H1 (cell line): ENCODE measurements at regions not wholly inside any gene's neighbourhood (a gene's known extent, or its start where the extent isn't known, plus 50 kb on each side); places are given as distances from the start of the nearest gene placed in this dataset.

Experiments used
- CTCF ChIP-seq, 3 experiments: IDR thresholded peaks; 1 replicate in 2 of 3; 2 replicates in 1 of 3; pipeline versions ENCODE4 v1.5.1 to v1.6.1; 2011; ENCODE audit warnings: low read length in 3 of 3, mild to moderate bottlenecking in 3 of 3, inconsistent platforms in 2 of 3, low read depth in 1 of 3, moderate library complexity in 1 of 3; ENCODE audit not compliant: insufficient read depth in 1 of 3; ENCODE audit errors: control extremely low read depth in 1 of 3
- EP300 ChIP-seq, 2 experiments: IDR thresholded peaks; 1 replicate in 1 of 2; 2 replicates in 1 of 2; pipeline ENCODE4 v1.6.1; 2011 to 2012; ENCODE audit warnings: low read depth in 2 of 2, low read length in 2 of 2, mild to moderate bottlenecking in 2 of 2, borderline replicate concordance in 1 of 2, inconsistent platforms in 1 of 2, moderate library complexity in 1 of 2
- EZH2 ChIP-seq: fragments of 200-600 bp; sonication (generic); IDR thresholded peaks from 2 replicates; pipeline ENCODE4 v1.7.1; 2012; ENCODE audit warnings: low read depth, mild to moderate bottlenecking, moderate library complexity, low read length, inconsistent platforms; ENCODE audit not compliant: severe bottlenecking
- HDAC2 ChIP-seq, 2 experiments: fragments of 300-600 bp in 1 of 2; sonication (generic) in 1 of 2; IDR thresholded peaks; 2 replicates each; pipeline ENCODE4 v1.6.1; 2011 to 2012; ENCODE audit warnings: low read depth in 2 of 2, low read length in 2 of 2, mild to moderate bottlenecking in 2 of 2, moderate library complexity in 2 of 2, borderline replicate concordance in 1 of 2, inconsistent platforms in 1 of 2
- KDM5A ChIP-seq: fragments of 200-600 bp; IDR thresholded peaks from 2 replicates; pipeline ENCODE4 v1.7.1; 2012; ENCODE audit warnings: mild to moderate bottlenecking, low read length, inconsistent platforms, mixed read lengths
- NRF1 ChIP-seq: IDR thresholded peaks from 2 replicates; pipeline ENCODE4 v1.6.1; 2011; ENCODE audit warnings: mild to moderate bottlenecking, low read depth, low read length, improper control_type of control experiment
- POLR2A ChIP-seq, 2 experiments: IDR thresholded peaks; 1 replicate in 1 of 2; 2 replicates in 1 of 2; pipeline ENCODE4 v1.6.1; 2011; ENCODE audit warnings: low read depth in 2 of 2, low read length in 2 of 2, mild to moderate bottlenecking in 2 of 2; ENCODE audit errors: control extremely low read depth in 1 of 2
- POLR2AphosphoS5 ChIP-seq: IDR thresholded peaks from 2 replicates; pipeline ENCODE4 v1.6.1; 2011; ENCODE audit warnings: low read depth, low read length
- RAD21 ChIP-seq, 2 experiments: IDR thresholded peaks in 1 of 2; conservative IDR thresholded peaks in 1 of 2; 2 replicates each; pipeline ENCODE4 v1.6.1; 2011; ENCODE audit warnings: low read depth in 2 of 2, low read length in 2 of 2, improper control_type of control experiment in 1 of 2, inconsistent platforms in 1 of 2, mild to moderate bottlenecking in 1 of 2, moderate library complexity in 1 of 2
- RFX5 ChIP-seq: IDR thresholded peaks from 2 replicates; pipeline ENCODE4 v1.6.1; 2011; ENCODE audit warnings: low read depth, low read length, improper control_type of control experiment, borderline replicate concordance
- SRF ChIP-seq: IDR thresholded peaks from 2 replicates; pipeline ENCODE4 v1.6.1; 2011; ENCODE audit warnings: mild to moderate bottlenecking, low read depth, low read length, moderate library complexity
- TEAD4 ChIP-seq: IDR thresholded peaks from 2 replicates; pipeline ENCODE4 v1.6.1; 2012; ENCODE audit warnings: low read depth, low read length, inconsistent platforms, mixed read lengths
- TF ChIP-seq, protein P1 (sequence below): IDR thresholded peaks from 2 replicates; pipeline ENCODE4 v1.6.1; 2012; ENCODE audit warnings: inconsistent platforms

- TF ChIP-seq EP300 (IDR thresholded peaks at IDR 0.05; ENCODE audit: borderline replicate concordance in 1 of 2, low read depth in 2 of 2, low read length in 2 of 2) (no peak), RAD21 (IDR thresholded peaks at IDR 0.05 in 1 of 2, conservative IDR thresholded peaks at IDR 0.05 in 1 of 2; ENCODE audit: low read depth in 2 of 2, low read length in 2 of 2) (no peak), POLR2AphosphoS5 (no peak), TEAD4 (no peak), RFX5 (no peak), SRF (no peak), POLR2A (IDR thresholded peaks at IDR 0.05; ENCODE audit: control extremely low read depth in 1 of 2, low read depth in 2 of 2, low read length in 2 of 2) (no peak), CTCF (IDR thresholded peaks at IDR 0.05; ENCODE audit: control extremely low read depth in 1 of 3, insufficient read depth in 1 of 3, low read depth in 1 of 3, low read length in 3 of 3) (no peak), NRF1 (no peak), HDAC2 (IDR thresholded peaks at IDR 0.05; ENCODE audit: borderline replicate concordance in 1 of 2, low read depth in 2 of 2, low read length in 2 of 2) (no peak), KDM5A (no peak), EZH2 (no peak)
- TF ChIP-seq, protein P1, sequence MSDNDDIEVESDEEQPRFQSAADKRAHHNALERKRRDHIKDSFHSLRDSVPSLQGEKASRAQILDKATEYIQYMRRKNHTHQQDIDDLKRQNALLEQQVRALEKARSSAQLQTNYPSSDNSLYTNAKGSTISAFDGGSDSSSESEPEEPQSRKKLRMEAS = no peak
Observed at GRCh38 chr2:221002101-221002685, 569.9 kb downstream of the EPHA4 start.
